ENCODE measurements at regions not wholly inside any gene's neighbourhood (a gene's known extent, or its start where the extent isn't known, plus 50 kb on each side); places are given as distances from the start of the nearest gene placed in this dataset.

DNA sequence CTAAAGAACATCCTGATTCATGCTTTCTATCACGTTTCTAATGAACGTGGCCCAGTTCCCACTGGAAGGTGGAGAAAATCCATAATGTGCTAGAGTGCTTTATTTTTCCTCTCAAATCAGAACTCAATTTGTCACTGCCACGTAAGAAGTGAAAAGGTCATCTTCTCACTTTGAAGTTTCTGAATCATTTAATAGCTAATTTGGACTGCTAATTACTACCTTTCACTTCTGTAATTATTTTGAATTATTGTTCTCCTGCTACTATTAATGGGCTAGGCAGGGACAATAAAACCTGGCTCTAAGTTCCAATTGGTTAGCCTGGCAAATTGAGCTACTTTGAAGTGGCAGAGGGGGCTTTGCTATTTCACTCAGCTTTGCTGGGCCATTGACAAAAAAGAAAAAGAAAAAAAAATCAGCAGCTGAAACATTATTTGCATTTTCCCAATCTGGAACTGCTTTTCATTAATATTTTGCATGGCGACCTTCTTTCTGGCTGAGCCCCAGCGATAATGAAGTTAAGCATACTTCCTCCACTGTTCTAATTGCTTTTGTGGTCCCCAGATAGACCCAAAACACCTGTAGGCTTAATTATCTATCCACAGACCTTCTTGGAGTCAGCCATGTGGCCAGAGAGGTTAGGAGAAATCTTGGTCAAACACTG is 264.2 kb downstream of the SEC23IP start:
- TF ChIP-seq, protein P1, sequence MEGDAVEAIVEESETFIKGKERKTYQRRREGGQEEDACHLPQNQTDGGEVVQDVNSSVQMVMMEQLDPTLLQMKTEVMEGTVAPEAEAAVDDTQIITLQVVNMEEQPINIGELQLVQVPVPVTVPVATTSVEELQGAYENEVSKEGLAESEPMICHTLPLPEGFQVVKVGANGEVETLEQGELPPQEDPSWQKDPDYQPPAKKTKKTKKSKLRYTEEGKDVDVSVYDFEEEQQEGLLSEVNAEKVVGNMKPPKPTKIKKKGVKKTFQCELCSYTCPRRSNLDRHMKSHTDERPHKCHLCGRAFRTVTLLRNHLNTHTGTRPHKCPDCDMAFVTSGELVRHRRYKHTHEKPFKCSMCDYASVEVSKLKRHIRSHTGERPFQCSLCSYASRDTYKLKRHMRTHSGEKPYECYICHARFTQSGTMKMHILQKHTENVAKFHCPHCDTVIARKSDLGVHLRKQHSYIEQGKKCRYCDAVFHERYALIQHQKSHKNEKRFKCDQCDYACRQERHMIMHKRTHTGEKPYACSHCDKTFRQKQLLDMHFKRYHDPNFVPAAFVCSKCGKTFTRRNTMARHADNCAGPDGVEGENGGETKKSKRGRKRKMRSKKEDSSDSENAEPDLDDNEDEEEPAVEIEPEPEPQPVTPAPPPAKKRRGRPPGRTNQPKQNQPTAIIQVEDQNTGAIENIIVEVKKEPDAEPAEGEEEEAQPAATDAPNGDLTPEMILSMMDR (IDR thresholded peaks at IDR 0.05) = no peak
- TF ChIP-seq POLR2A (IDR thresholded peaks at IDR 0.05) = no peak

Data from thyroid gland (tissue), 4 donors.